ENCODE measurements at regions not wholly inside any gene's neighbourhood (a gene's known extent, or its start where the extent isn't known, plus 50 kb on each side); places are given as distances from the start of the nearest gene placed in this dataset.

DNA sequence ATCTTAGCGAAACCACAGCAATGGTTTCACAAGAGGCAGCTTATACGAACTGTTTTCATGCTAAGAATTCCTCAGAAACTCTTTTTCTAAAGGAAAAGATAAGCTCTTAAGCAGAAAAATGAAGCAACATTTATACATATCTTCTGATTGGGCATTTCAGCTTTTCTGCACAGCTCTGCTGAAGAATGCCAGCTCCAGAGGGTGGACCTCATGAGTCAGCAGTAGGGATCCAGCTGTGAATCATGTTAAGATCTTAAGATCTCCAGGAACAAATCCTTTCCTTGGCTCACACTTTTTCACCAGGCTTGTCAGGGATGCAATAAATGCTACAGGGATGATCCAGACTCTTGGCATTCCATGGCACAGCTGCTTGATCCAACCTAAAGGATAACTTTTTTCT is 477.1 kb upstream of the CCDC196 start:
- TF ChIP-seq, protein P1, sequence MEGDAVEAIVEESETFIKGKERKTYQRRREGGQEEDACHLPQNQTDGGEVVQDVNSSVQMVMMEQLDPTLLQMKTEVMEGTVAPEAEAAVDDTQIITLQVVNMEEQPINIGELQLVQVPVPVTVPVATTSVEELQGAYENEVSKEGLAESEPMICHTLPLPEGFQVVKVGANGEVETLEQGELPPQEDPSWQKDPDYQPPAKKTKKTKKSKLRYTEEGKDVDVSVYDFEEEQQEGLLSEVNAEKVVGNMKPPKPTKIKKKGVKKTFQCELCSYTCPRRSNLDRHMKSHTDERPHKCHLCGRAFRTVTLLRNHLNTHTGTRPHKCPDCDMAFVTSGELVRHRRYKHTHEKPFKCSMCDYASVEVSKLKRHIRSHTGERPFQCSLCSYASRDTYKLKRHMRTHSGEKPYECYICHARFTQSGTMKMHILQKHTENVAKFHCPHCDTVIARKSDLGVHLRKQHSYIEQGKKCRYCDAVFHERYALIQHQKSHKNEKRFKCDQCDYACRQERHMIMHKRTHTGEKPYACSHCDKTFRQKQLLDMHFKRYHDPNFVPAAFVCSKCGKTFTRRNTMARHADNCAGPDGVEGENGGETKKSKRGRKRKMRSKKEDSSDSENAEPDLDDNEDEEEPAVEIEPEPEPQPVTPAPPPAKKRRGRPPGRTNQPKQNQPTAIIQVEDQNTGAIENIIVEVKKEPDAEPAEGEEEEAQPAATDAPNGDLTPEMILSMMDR (IDR thresholded peaks at IDR 0.05): no peak
- TF ChIP-seq POLR2A (IDR thresholded peaks at IDR 0.05): no peak
